Activated CD8-positive, alpha-beta T cell treated with anti-CD3 and anti-CD28 coated beads, Interleukin-2, amount 10 ng/mL, durations not matched to agents 7 days and 5 days (primary cell): ENCODE measurements at regions not wholly inside any gene's neighbourhood (a gene's known extent, or its start where the extent isn't known, plus 50 kb on each side); places are given as distances from the start of the nearest gene placed in this dataset.

ENCODE experiments used
- ATAC-seq: fragments of 150-1000 bp; cut with Tn5 transposase; one replicate; pipeline ENCODE4 v1.10.0; 2021; ENCODE audit warnings: moderate library complexity
- CTCF ChIA-PET: fragments of 350-600 bp; sonication (Branson Sonifier 250); formaldehyde crosslinking; loops from one replicate; lab custom pipeline; 2021; ENCODE audit warnings: antibody characterized with exemption; lab: Charles Lee
- POLR2A ChIA-PET: fragments of 350-600 bp; sonication (Branson Sonifier 250); formaldehyde crosslinking; loops from one replicate; lab custom pipeline; 2021; ENCODE audit warnings: antibody characterized with exemption; lab: Charles Lee
- DNase-seq: peaks from one replicate; pipeline ENCODE4 v3.0.0-alpha.2; 2020
- H3K27ac Mint-ChIP-seq: one replicate; pipeline ENCODE4 v1.8.0; 2021; ENCODE audit warnings: mild to moderate bottlenecking, mixed read lengths
- H3K27me3 Mint-ChIP-seq: one replicate; pipeline ENCODE4 v1.8.0; 2021; ENCODE audit warnings: low read depth, mixed read lengths
- H3K36me3 Mint-ChIP-seq: one replicate; pipeline ENCODE4 v1.8.0; 2021; ENCODE audit warnings: low read depth, mixed read lengths
- H3K4me1 Mint-ChIP-seq: one replicate; pipeline ENCODE4 v1.8.0; 2021; ENCODE audit warnings: low read depth, mixed read lengths
- H3K4me3 Mint-ChIP-seq: one replicate; pipeline ENCODE4 v1.8.0; 2021; ENCODE audit warnings: mild to moderate bottlenecking, mixed read lengths
- H3K9me3 Mint-ChIP-seq: one replicate; pipeline ENCODE4 v1.8.0; 2022; ENCODE audit warnings: mixed read lengths; ENCODE audit not compliant: insufficient read depth

GRCh38 chr4:124206779-124207605 lies 505.5 kb downstream of the ANKRD50 start:
- no peak overlapping the region for H3K27ac Mint-ChIP-seq
- no peak overlapping the region for H3K4me3 Mint-ChIP-seq
- H3K36me3 Mint-ChIP-seq: no peaks in the 10 kb centered on the region
- H3K4me1 Mint-ChIP-seq: no peaks in the 10 kb centered on the region
- POLR2A ChIA-PET: no interaction called here
- no peak for DNase-seq
- H3K9me3 Mint-ChIP-seq: no peaks in the 10 kb centered on the region
- no peaks in the 10 kb centered on the region for H3K27me3 Mint-ChIP-seq
- no peak for ATAC-seq
- CTCF ChIA-PET: no interaction called here

GRCh38 chr4:124209211-124209610 lies 503.3 kb downstream of the ANKRD50 start:
- no peaks in the 10 kb centered on the region for H3K36me3 Mint-ChIP-seq
- H3K4me1 Mint-ChIP-seq: no peaks in the 10 kb centered on the region
- H3K27ac Mint-ChIP-seq: no peak overlapping the region
- POLR2A ChIA-PET: no interaction called here
- no peak for DNase-seq
- CTCF ChIA-PET: no interaction called here
- no peak overlapping the region for H3K4me3 Mint-ChIP-seq
- H3K9me3 Mint-ChIP-seq: no peaks in the 10 kb centered on the region
- H3K27me3 Mint-ChIP-seq: no peaks in the 10 kb centered on the region
- no peak for ATAC-seq

GRCh38 chr4:124209626-124210025 lies 502.9 kb downstream of the ANKRD50 start:
- Mint-ChIP-seq H3K9me3 (no peaks in the 10 kb centered on the region), H3K27ac (no peak overlapping the region), H3K4me3 (no peak overlapping the region), H3K27me3 (no peaks in the 10 kb centered on the region), H3K36me3 (no peaks in the 10 kb centered on the region), H3K4me1 (no peaks in the 10 kb centered on the region)
- no peak for DNase-seq
- ChIA-PET POLR2A (no interaction called here), CTCF (interaction anchor here (0.7 kb wide), 1 partner anchor 1074 kb away, joined by 3 read pairs; no protein-coding TSS in a partner anchor)
- no peak for ATAC-seq

- Mint-ChIP-seq H3K4me3 (no peak overlapping the region), H3K36me3 (no peaks in the 10 kb centered on the region), H3K9me3 (no peaks in the 10 kb centered on the region), H3K4me1 (no peaks in the 10 kb centered on the region), H3K27me3 (no peaks in the 10 kb centered on the region), H3K27ac (no peak overlapping the region)
- ATAC-seq: no peak
- ChIA-PET POLR2A (no interaction called here), CTCF (no interaction called here)
- no peak for DNase-seq
Measured at GRCh38 chr4:124210746-124211145, 501.8 kb downstream of the ANKRD50 start.

GRCh38 chr4:124212815-124213630 lies 499.5 kb downstream of the ANKRD50 start:
- Mint-ChIP-seq H3K27ac (no peak overlapping the region), H3K27me3 (no peaks in the 10 kb centered on the region), H3K4me3 (no peak overlapping the region), H3K4me1 (no peaks in the 10 kb centered on the region), H3K9me3 (no peaks in the 10 kb centered on the region), H3K36me3 (no peaks in the 10 kb centered on the region)
- ChIA-PET CTCF (no interaction called here), POLR2A (no interaction called here)
- ATAC-seq (no peak), DNase-seq (no peak)

- CTCF ChIA-PET: no interaction called here
- POLR2A ChIA-PET: no interaction called here
- Mint-ChIP-seq H3K36me3 (no peaks in the 10 kb centered on the region), H3K27me3 (no peaks in the 10 kb centered on the region), H3K4me3 (no peak overlapping the region), H3K4me1 (no peaks in the 10 kb centered on the region), H3K27ac (no peak overlapping the region), H3K9me3 (no peaks in the 10 kb centered on the region)
- ATAC-seq (no peak), DNase-seq (no peak)
Measured at GRCh38 chr4:124219389-124219788, 493.1 kb downstream of the ANKRD50 start.

- ChIA-PET POLR2A (no interaction called here), CTCF (no interaction called here)
- Mint-ChIP-seq H3K27me3 (no peaks in the 10 kb centered on the region), H3K4me3 (no peak overlapping the region), H3K4me1 (no peaks in the 10 kb centered on the region), H3K9me3 (no peaks in the 10 kb centered on the region), H3K27ac (no peak overlapping the region), H3K36me3 (no peaks in the 10 kb centered on the region)
- ATAC-seq (no peak), DNase-seq (no peak)
Measured at GRCh38 chr4:124224256-124224655, 488.3 kb downstream of the ANKRD50 start.

- ATAC-seq: no peak
- no peaks in the 10 kb centered on the region for H3K4me1 Mint-ChIP-seq
- no peaks in the 10 kb centered on the region for H3K9me3 Mint-ChIP-seq
- H3K27ac Mint-ChIP-seq: no peak overlapping the region
- no peak overlapping the region for H3K4me3 Mint-ChIP-seq
- H3K27me3 Mint-ChIP-seq: no peaks in the 10 kb centered on the region
- CTCF ChIA-PET: no interaction called here
- no peak for DNase-seq
- POLR2A ChIA-PET: no interaction called here
- no peaks in the 10 kb centered on the region for H3K36me3 Mint-ChIP-seq
Measured at GRCh38 chr4:124227981-124228380, 484.6 kb downstream of the ANKRD50 start.

GRCh38 chr4:124230268-124230667 lies 482.3 kb downstream of the ANKRD50 start:
- ChIA-PET CTCF (no interaction called here), POLR2A (no interaction called here)
- ATAC-seq: no peak
- Mint-ChIP-seq H3K4me3 (no peak overlapping the region), H3K4me1 (no peaks in the 10 kb centered on the region), H3K9me3 (no peaks in the 10 kb centered on the region), H3K36me3 (no peaks in the 10 kb centered on the region), H3K27me3 (no peaks in the 10 kb centered on the region), H3K27ac (no peak overlapping the region)
- no peak for DNase-seq

GRCh38 chr4:124234771-124235170 lies 477.8 kb downstream of the ANKRD50 start:
- Mint-ChIP-seq H3K9me3 (peaks cover 4% of the 10 kb centered on the region), H3K4me1 (no peaks in the 10 kb centered on the region), H3K4me3 (no peak overlapping the region), H3K27ac (no peak overlapping the region), H3K36me3 (no peaks in the 10 kb centered on the region), H3K27me3 (no peaks in the 10 kb centered on the region)
- POLR2A ChIA-PET: no interaction called here
- DNase-seq: no peak
- no peak for ATAC-seq
- CTCF ChIA-PET: no interaction called here

GRCh38 chr4:124243671-124244366 lies 468.7 kb downstream of the ANKRD50 start:
- DNase-seq (no peak), ATAC-seq (no peak)
- no peaks in the 10 kb centered on the region for H3K27me3 Mint-ChIP-seq
- POLR2A ChIA-PET: no interaction called here
- CTCF ChIA-PET: no interaction called here
- H3K36me3 Mint-ChIP-seq: no peaks in the 10 kb centered on the region
- H3K4me3 Mint-ChIP-seq: no peak overlapping the region
- no peaks in the 10 kb centered on the region for H3K4me1 Mint-ChIP-seq
- H3K27ac Mint-ChIP-seq: no peak overlapping the region
- peaks cover 4% of the 10 kb centered on the region for H3K9me3 Mint-ChIP-seq

- no peak for ATAC-seq
- Mint-ChIP-seq H3K36me3 (no peaks in the 10 kb centered on the region), H3K27ac (no peak overlapping the region), H3K4me1 (no peaks in the 10 kb centered on the region), H3K4me3 (no peak overlapping the region), H3K27me3 (no peaks in the 10 kb centered on the region), H3K9me3 (no peaks in the 10 kb centered on the region)
- ChIA-PET POLR2A (no interaction called here), CTCF (no interaction called here)
- no peak for DNase-seq
Measured at GRCh38 chr4:124253080-124253479, 459.5 kb downstream of the ANKRD50 start.
